WTC11 (cell line): ENCODE measurements at regions not wholly inside any gene's neighbourhood (a gene's known extent, or its start where the extent isn't known, plus 50 kb on each side); places are given as distances from the start of the nearest gene placed in this dataset.

Experiments used
- NFYB ChIP-seq: sonication (generic); formaldehyde crosslinking; conservative IDR thresholded peaks from 2 replicates; pipeline ENCODE4 v1.8.0; 2022; ENCODE audit warnings: low read depth, missing genetic modification reagents
- SP1 ChIP-seq: sonication (generic); formaldehyde crosslinking; conservative IDR thresholded peaks from 2 replicates; pipeline ENCODE4 v1.8.1; 2022; ENCODE audit warnings: missing genetic modification reagents
- TEAD4 ChIP-seq: sonication (generic); formaldehyde crosslinking; IDR thresholded peaks from 2 replicates; pipeline ENCODE4 v1.8.0; 2022; ENCODE audit warnings: mild to moderate bottlenecking, missing genetic modification reagents
- ZNF671 ChIP-seq: fragments of 250-450 bp; sonication (Bioruptor Pico); IDR thresholded peaks from 2 replicates; pipeline ENCODE4 v1.8.0; 2021; ENCODE audit warnings: mild to moderate bottlenecking
- TF ChIP-seq, protein P1 (sequence below): sonication (generic); formaldehyde crosslinking; IDR thresholded peaks from 2 replicates; pipeline ENCODE4 v1.8.0; 2022; ENCODE audit warnings: missing genetic modification reagents
- TF ChIP-seq, protein P2 (sequence below): sonication (generic); formaldehyde crosslinking; IDR thresholded peaks from 2 replicates; pipeline ENCODE4 v1.8.1; 2022; ENCODE audit warnings: missing genetic modification reagents, borderline replicate concordance
- TF ChIP-seq, protein P3 (sequence below): fragments of 200-600 bp; IDR thresholded peaks from 2 replicates; pipeline ENCODE4 v1.8.0; 2022; ENCODE audit warnings: antibody characterized with exemption
- TF ChIP-seq, protein P4 (sequence below): sonication (generic); formaldehyde crosslinking; conservative IDR thresholded peaks from 2 replicates; pipeline ENCODE4 v1.8.1; 2022; ENCODE audit warnings: mild to moderate bottlenecking, missing genetic modification reagents

DNA sequence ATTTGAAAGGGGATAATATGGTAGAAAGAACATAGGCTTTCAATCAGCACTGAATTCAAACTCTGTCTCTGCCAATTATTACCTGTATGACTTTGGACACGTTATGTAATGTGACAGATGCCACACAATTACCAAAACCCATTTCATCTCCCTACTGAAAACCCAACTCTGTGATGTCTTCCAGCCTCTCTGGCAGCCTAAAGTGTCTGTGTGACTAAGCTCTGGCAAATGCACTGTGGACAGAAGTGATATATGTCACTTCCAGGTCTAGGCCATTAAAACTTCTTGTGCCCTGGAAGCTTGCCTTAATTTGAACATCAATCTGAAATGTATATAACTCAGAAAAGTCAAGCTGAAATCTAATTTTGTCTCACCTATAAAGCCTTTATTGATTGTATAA, 552.0 kb downstream of the RFC3 start:
- TF ChIP-seq, protein P1, sequence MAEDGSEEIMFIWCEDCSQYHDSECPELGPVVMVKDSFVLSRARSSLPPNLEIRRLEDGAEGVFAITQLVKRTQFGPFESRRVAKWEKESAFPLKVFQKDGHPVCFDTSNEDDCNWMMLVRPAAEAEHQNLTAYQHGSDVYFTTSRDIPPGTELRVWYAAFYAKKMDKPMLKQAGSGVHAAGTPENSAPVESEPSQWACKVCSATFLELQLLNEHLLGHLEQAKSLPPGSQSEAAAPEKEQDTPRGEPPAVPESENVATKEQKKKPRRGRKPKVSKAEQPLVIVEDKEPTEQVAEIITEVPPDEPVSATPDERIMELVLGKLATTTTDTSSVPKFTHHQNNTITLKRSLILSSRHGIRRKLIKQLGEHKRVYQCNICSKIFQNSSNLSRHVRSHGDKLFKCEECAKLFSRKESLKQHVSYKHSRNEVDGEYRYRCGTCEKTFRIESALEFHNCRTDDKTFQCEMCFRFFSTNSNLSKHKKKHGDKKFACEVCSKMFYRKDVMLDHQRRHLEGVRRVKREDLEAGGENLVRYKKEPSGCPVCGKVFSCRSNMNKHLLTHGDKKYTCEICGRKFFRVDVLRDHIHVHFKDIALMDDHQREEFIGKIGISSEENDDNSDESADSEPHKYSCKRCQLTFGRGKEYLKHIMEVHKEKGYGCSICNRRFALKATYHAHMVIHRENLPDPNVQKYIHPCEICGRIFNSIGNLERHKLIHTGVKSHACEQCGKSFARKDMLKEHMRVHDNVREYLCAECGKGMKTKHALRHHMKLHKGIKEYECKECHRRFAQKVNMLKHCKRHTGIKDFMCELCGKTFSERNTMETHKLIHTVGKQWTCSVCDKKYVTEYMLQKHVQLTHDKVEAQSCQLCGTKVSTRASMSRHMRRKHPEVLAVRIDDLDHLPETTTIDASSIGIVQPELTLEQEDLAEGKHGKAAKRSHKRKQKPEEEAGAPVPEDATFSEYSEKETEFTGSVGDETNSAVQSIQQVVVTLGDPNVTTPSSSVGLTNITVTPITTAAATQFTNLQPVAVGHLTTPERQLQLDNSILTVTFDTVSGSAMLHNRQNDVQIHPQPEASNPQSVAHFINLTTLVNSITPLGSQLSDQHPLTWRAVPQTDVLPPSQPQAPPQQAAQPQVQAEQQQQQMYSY (CRISPR knock-in tag), result no peak
- TF ChIP-seq, protein P2, sequence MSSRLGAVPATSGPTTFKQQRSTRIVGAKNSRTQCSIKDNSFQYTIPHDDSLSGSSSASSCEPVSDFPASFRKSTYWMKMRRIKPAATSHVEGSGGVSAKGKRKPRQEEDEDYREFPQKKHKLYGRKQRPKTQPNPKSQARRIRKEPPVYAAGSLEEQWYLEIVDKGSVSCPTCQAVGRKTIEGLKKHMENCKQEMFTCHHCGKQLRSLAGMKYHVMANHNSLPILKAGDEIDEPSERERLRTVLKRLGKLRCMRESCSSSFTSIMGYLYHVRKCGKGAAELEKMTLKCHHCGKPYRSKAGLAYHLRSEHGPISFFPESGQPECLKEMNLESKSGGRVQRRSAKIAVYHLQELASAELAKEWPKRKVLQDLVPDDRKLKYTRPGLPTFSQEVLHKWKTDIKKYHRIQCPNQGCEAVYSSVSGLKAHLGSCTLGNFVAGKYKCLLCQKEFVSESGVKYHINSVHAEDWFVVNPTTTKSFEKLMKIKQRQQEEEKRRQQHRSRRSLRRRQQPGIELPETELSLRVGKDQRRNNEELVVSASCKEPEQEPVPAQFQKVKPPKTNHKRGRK (CRISPR knock-in tag), result no peak
- no peak for TF ChIP-seq ZNF671 (CRISPR knock-in tag)
- no peak for TF ChIP-seq NFYB
- TF ChIP-seq, protein P3, sequence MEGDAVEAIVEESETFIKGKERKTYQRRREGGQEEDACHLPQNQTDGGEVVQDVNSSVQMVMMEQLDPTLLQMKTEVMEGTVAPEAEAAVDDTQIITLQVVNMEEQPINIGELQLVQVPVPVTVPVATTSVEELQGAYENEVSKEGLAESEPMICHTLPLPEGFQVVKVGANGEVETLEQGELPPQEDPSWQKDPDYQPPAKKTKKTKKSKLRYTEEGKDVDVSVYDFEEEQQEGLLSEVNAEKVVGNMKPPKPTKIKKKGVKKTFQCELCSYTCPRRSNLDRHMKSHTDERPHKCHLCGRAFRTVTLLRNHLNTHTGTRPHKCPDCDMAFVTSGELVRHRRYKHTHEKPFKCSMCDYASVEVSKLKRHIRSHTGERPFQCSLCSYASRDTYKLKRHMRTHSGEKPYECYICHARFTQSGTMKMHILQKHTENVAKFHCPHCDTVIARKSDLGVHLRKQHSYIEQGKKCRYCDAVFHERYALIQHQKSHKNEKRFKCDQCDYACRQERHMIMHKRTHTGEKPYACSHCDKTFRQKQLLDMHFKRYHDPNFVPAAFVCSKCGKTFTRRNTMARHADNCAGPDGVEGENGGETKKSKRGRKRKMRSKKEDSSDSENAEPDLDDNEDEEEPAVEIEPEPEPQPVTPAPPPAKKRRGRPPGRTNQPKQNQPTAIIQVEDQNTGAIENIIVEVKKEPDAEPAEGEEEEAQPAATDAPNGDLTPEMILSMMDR, result no peak
- TF ChIP-seq, protein P4, sequence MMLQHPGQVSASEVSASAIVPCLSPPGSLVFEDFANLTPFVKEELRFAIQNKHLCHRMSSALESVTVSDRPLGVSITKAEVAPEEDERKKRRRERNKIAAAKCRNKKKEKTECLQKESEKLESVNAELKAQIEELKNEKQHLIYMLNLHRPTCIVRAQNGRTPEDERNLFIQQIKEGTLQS (CRISPR knock-in tag), result no peak
- TF ChIP-seq SP1 (CRISPR knock-in tag), result no peak
- TF ChIP-seq TEAD4, result no peak
